ENCODE measurements at regions not wholly inside any gene's neighbourhood (a gene's known extent, or its start where the extent isn't known, plus 50 kb on each side); places are given as distances from the start of the nearest gene placed in this dataset.

GRCh38 chrX:33285550-33285949, 74.2 kb upstream of the DMD start:
- no peak overlapping the region for H2BK120ac ChIP-seq (ENCODE audit: low read depth, low read length)
- H3K9ac ChIP-seq (ENCODE audit: low read depth, low read length, poor library complexity) = no peak overlapping the region
- no peak overlapping the region for H3K18ac ChIP-seq (ENCODE audit: low read length)
- no peak overlapping the region for H3K4ac ChIP-seq (ENCODE audit: low read length)
- H4K91ac ChIP-seq (ENCODE audit: low read depth, low read length, poor library complexity) = no peak overlapping the region
- H2BK15ac ChIP-seq (ENCODE audit: low read length) = no peak overlapping the region
- H3K23ac ChIP-seq (ENCODE audit: low read depth, low read length, poor library complexity) = no peak overlapping the region
- no peaks in the 10 kb centered on the region for H3K9me3 ChIP-seq (replicated peaks in 1 of 2; ENCODE audit: control insufficient read depth in 2 of 2, insufficient read depth in 1 of 2, low read depth in 1 of 2, low read length in 2 of 2)
- no peak overlapping the region for H3K27ac ChIP-seq (replicated peaks; ENCODE audit: low read length)
- no peak overlapping the region for H2AFZ ChIP-seq (ENCODE audit: low read length)
- H3K36me3 ChIP-seq (replicated peaks in 1 of 2; ENCODE audit: control insufficient read depth in 2 of 2, insufficient read depth in 2 of 2, low read length in 2 of 2) = no peaks in the 10 kb centered on the region
- no peaks in the 10 kb centered on the region for H3K4me1 ChIP-seq (ENCODE audit: control insufficient read depth in 2 of 2, insufficient read depth in 1 of 2, low read depth in 1 of 2, low read length in 2 of 2)
- no peaks in the 10 kb centered on the region for H3K79me1 ChIP-seq (ENCODE audit: low read depth, low read length)
- no peak overlapping the region for H2BK5ac ChIP-seq (ENCODE audit: low read length)
- no peak overlapping the region for H2BK12ac ChIP-seq (ENCODE audit: low read length)
- no peak overlapping the region for H3K4me2 ChIP-seq (ENCODE audit: insufficient read depth, low read length, poor library complexity, severe bottlenecking)
- no CpG with 5 or more reads among the region's 1 CpG for WGBS, 2 donors (ENCODE audit: extremely low coverage in 2 of 2, insufficient read length in 2 of 2, insufficient replicate concordance in 1 of 2)
- H4K8ac ChIP-seq (ENCODE audit: low read depth, low read length) = no peak overlapping the region
- no peak overlapping the region for H3K4me3 ChIP-seq (ENCODE audit: low read length in 2 of 2)
- no peak overlapping the region for H2AK5ac ChIP-seq (ENCODE audit: low read depth, low read length)
- no peak overlapping the region for H3K14ac ChIP-seq (ENCODE audit: low read length)
- H3K27me3 ChIP-seq (ENCODE audit: control insufficient read depth in 3 of 3, insufficient read depth in 3 of 3, low read depth in 1 of 3, low read length in 3 of 3) = no peaks in the 10 kb centered on the region
- DNase-seq (ENCODE audit: low spot score) = no peak

GRCh38 chrX:33277046-33277445, 65.7 kb upstream of the DMD start:
- no peaks in the 10 kb centered on the region for H3K4me1 ChIP-seq (ENCODE audit: control insufficient read depth in 2 of 2, insufficient read depth in 1 of 2, low read depth in 1 of 2, low read length in 2 of 2)
- DNase-seq (ENCODE audit: low spot score) = no peak
- no peak overlapping the region for H2AFZ ChIP-seq (ENCODE audit: low read length)
- no peak overlapping the region for H3K9ac ChIP-seq (ENCODE audit: low read depth, low read length, poor library complexity)
- no peak overlapping the region for H2BK120ac ChIP-seq (ENCODE audit: low read depth, low read length)
- no peak overlapping the region for H4K8ac ChIP-seq (ENCODE audit: low read depth, low read length)
- H4K91ac ChIP-seq (ENCODE audit: low read depth, low read length, poor library complexity) = no peak overlapping the region
- H3K23ac ChIP-seq (ENCODE audit: low read depth, low read length, poor library complexity) = no peak overlapping the region
- H2AK5ac ChIP-seq (ENCODE audit: low read depth, low read length) = no peak overlapping the region
- no peaks in the 10 kb centered on the region for H3K79me1 ChIP-seq (ENCODE audit: low read depth, low read length)
- H3K27me3 ChIP-seq (ENCODE audit: control insufficient read depth in 3 of 3, insufficient read depth in 3 of 3, low read depth in 1 of 3, low read length in 3 of 3) = no peaks in the 10 kb centered on the region
- no peak overlapping the region for H3K4me3 ChIP-seq (ENCODE audit: low read length in 2 of 2)
- no peak overlapping the region for H2BK5ac ChIP-seq (ENCODE audit: low read length)
- no peak overlapping the region for H2BK15ac ChIP-seq (ENCODE audit: low read length)
- no peaks in the 10 kb centered on the region for H3K36me3 ChIP-seq (replicated peaks in 1 of 2; ENCODE audit: control insufficient read depth in 2 of 2, insufficient read depth in 2 of 2, low read length in 2 of 2)
- no peak overlapping the region for H3K4me2 ChIP-seq (ENCODE audit: insufficient read depth, low read length, poor library complexity, severe bottlenecking)
- no peaks in the 10 kb centered on the region for H3K9me3 ChIP-seq (replicated peaks in 1 of 2; ENCODE audit: control insufficient read depth in 2 of 2, insufficient read depth in 1 of 2, low read depth in 1 of 2, low read length in 2 of 2)
- WGBS, 2 donors (ENCODE audit: extremely low coverage in 2 of 2, insufficient read length in 2 of 2, insufficient replicate concordance in 1 of 2) = no CpG with 5 or more reads among the region's 3 CpGs
- H3K14ac ChIP-seq (ENCODE audit: low read length) = no peak overlapping the region
- H3K27ac ChIP-seq (replicated peaks; ENCODE audit: low read length) = no peak overlapping the region
- no peak overlapping the region for H3K18ac ChIP-seq (ENCODE audit: low read length)
- H3K4ac ChIP-seq (ENCODE audit: low read length) = no peak overlapping the region
- H2BK12ac ChIP-seq (ENCODE audit: low read length) = no peak overlapping the region

GRCh38 chrX:33273535-33273934, 62.2 kb upstream of the DMD start:
- Histone ChIP-seq H4K8ac (ENCODE audit: low read depth, low read length) (no peak overlapping the region), H2BK120ac (ENCODE audit: low read depth, low read length) (no peak overlapping the region), H3K4ac (ENCODE audit: low read length) (no peak overlapping the region), H3K79me1 (ENCODE audit: low read depth, low read length) (no peaks in the 10 kb centered on the region), H3K14ac (ENCODE audit: low read length) (no peak overlapping the region), H3K4me3 (ENCODE audit: low read length in 2 of 2) (no peak overlapping the region), H2BK12ac (ENCODE audit: low read length) (no peak overlapping the region), H3K4me1 (ENCODE audit: control insufficient read depth in 2 of 2, insufficient read depth in 1 of 2, low read depth in 1 of 2, low read length in 2 of 2) (no peaks in the 10 kb centered on the region), H3K27ac (replicated peaks; ENCODE audit: low read length) (no peak overlapping the region), H2BK15ac (ENCODE audit: low read length) (no peak overlapping the region), H2AFZ (ENCODE audit: low read length) (no peak overlapping the region), H3K23ac (ENCODE audit: low read depth, low read length, poor library complexity) (no peak overlapping the region), H2BK5ac (ENCODE audit: low read length) (no peak overlapping the region), H4K91ac (ENCODE audit: low read depth, low read length, poor library complexity) (no peak overlapping the region), H3K9ac (ENCODE audit: low read depth, low read length, poor library complexity) (no peak overlapping the region), H3K18ac (ENCODE audit: low read length) (no peak overlapping the region), H3K36me3 (replicated peaks in 1 of 2; ENCODE audit: control insufficient read depth in 2 of 2, insufficient read depth in 2 of 2, low read length in 2 of 2) (no peaks in the 10 kb centered on the region), H2AK5ac (ENCODE audit: low read depth, low read length) (no peak overlapping the region), H3K27me3 (ENCODE audit: control insufficient read depth in 3 of 3, insufficient read depth in 3 of 3, low read depth in 1 of 3, low read length in 3 of 3) (no peaks in the 10 kb centered on the region), H3K9me3 (replicated peaks in 1 of 2; ENCODE audit: control insufficient read depth in 2 of 2, insufficient read depth in 1 of 2, low read depth in 1 of 2, low read length in 2 of 2) (no peaks in the 10 kb centered on the region), H3K4me2 (ENCODE audit: insufficient read depth, low read length, poor library complexity, severe bottlenecking) (no peak overlapping the region)
- no peak for DNase-seq (ENCODE audit: low spot score)
- no CpG with 5 or more reads among the region's 1 CpG for WGBS, 2 donors (ENCODE audit: extremely low coverage in 2 of 2, insufficient read length in 2 of 2, insufficient replicate concordance in 1 of 2)

GRCh38 chrX:33272986-33273385, 61.6 kb upstream of the DMD start:
- Histone ChIP-seq H3K23ac (ENCODE audit: low read depth, low read length, poor library complexity) (no peak overlapping the region), H4K91ac (ENCODE audit: low read depth, low read length, poor library complexity) (no peak overlapping the region), H3K4me1 (ENCODE audit: control insufficient read depth in 2 of 2, insufficient read depth in 1 of 2, low read depth in 1 of 2, low read length in 2 of 2) (no peaks in the 10 kb centered on the region), H3K27me3 (ENCODE audit: control insufficient read depth in 3 of 3, insufficient read depth in 3 of 3, low read depth in 1 of 3, low read length in 3 of 3) (no peaks in the 10 kb centered on the region), H3K14ac (ENCODE audit: low read length) (no peak overlapping the region), H3K9ac (ENCODE audit: low read depth, low read length, poor library complexity) (no peak overlapping the region), H2BK5ac (ENCODE audit: low read length) (no peak overlapping the region), H2AFZ (ENCODE audit: low read length) (no peak overlapping the region), H3K18ac (ENCODE audit: low read length) (no peak overlapping the region), H3K4me2 (ENCODE audit: insufficient read depth, low read length, poor library complexity, severe bottlenecking) (no peak overlapping the region), H2AK5ac (ENCODE audit: low read depth, low read length) (no peak overlapping the region), H2BK12ac (ENCODE audit: low read length) (no peak overlapping the region), H2BK120ac (ENCODE audit: low read depth, low read length) (no peak overlapping the region), H2BK15ac (ENCODE audit: low read length) (no peak overlapping the region), H3K27ac (replicated peaks; ENCODE audit: low read length) (no peak overlapping the region), H3K79me1 (ENCODE audit: low read depth, low read length) (no peaks in the 10 kb centered on the region), H3K4ac (ENCODE audit: low read length) (no peak overlapping the region), H3K9me3 (replicated peaks in 1 of 2; ENCODE audit: control insufficient read depth in 2 of 2, insufficient read depth in 1 of 2, low read depth in 1 of 2, low read length in 2 of 2) (no peaks in the 10 kb centered on the region), H3K4me3 (ENCODE audit: low read length in 2 of 2) (no peak overlapping the region), H3K36me3 (replicated peaks in 1 of 2; ENCODE audit: control insufficient read depth in 2 of 2, insufficient read depth in 2 of 2, low read length in 2 of 2) (no peaks in the 10 kb centered on the region), H4K8ac (ENCODE audit: low read depth, low read length) (no peak overlapping the region)
- no peak for DNase-seq (ENCODE audit: low spot score)
- WGBS, 2 donors (ENCODE audit: extremely low coverage in 2 of 2, insufficient read length in 2 of 2, insufficient replicate concordance in 1 of 2) = no CpG with 5 or more reads among the region's 1 CpG
